SU-DHL-6 (cell line): ENCODE measurements at regions not wholly inside any gene's neighbourhood (a gene's known extent, or its start where the extent isn't known, plus 50 kb on each side); places are given as distances from the start of the nearest gene placed in this dataset.

ENCODE experiments used
- CTCF ChIP-seq: fragments of 200-600 bp; sonication (generic); IDR thresholded peaks from one replicate; pipeline ENCODE4 v1.5.1; 2017; ENCODE audit warnings: antibody characterized with exemption, mild to moderate bottlenecking, low read length, moderate library complexity; ENCODE audit not compliant: insufficient read depth, poor library complexity, severe bottlenecking
- EZH2phosphoT487 ChIP-seq: fragments of 200-600 bp; sonication (generic), shearing (Covaris generic); conservative IDR thresholded peaks from 2 replicates; pipeline ENCODE4 v1.6.1; 2018; ENCODE audit warnings: mild to moderate bottlenecking, antibody characterized with exemption, low read length, moderate library complexity, mixed read lengths

- TF ChIP-seq CTCF = no peak
- TF ChIP-seq EZH2phosphoT487 = no peak
Measured at GRCh38 chr5:38772471-38772870, 73.3 kb upstream of the OSMR start.
